Activated CD4-positive, alpha-beta T cell treated with anti-CD3 and anti-CD28 coated beads, Interleukin-2, amount 10 ng/mL, durations not matched to agents 7 days and 5 days (primary cell): ENCODE measurements at regions not wholly inside any gene's neighbourhood (a gene's known extent, or its start where the extent isn't known, plus 50 kb on each side); places are given as distances from the start of the nearest gene placed in this dataset.
"Not testable (repeated sequence)": the region's sequence is repeated elsewhere in the genome, so short reads cannot be mapped to it uniquely, and the experiment has no call there.

ENCODE experiments used
- CTCF ChIA-PET: fragments of 350-600 bp; sonication (Branson Sonifier 250); formaldehyde crosslinking; loops from one replicate; lab custom pipeline; 2021; ENCODE audit warnings: antibody characterized with exemption; lab: Charles Lee
- POLR2A ChIA-PET: fragments of 350-600 bp; sonication (Branson Sonifier 250); formaldehyde crosslinking; loops from one replicate; lab custom pipeline; 2021; ENCODE audit warnings: antibody characterized with exemption; lab: Charles Lee
- DNase-seq: peaks from one replicate; pipeline ENCODE4 v3.0.0-alpha.2; 2020
- H3K27ac Mint-ChIP-seq: one replicate; pipeline ENCODE4 v1.8.0; 2021; ENCODE audit warnings: mild to moderate bottlenecking, moderate library complexity, mixed read lengths
- H3K27me3 Mint-ChIP-seq: one replicate; pipeline ENCODE4 v1.8.0; 2021; ENCODE audit warnings: mixed read lengths
- H3K36me3 Mint-ChIP-seq: one replicate; pipeline ENCODE4 v1.8.0; 2021; ENCODE audit warnings: low read depth, mixed read lengths
- H3K4me1 Mint-ChIP-seq: one replicate; pipeline ENCODE4 v1.8.0; 2021; ENCODE audit warnings: mixed read lengths
- H3K4me3 Mint-ChIP-seq: one replicate; pipeline ENCODE4 v1.8.0; 2021; ENCODE audit warnings: mild to moderate bottlenecking, moderate library complexity, mixed read lengths
- H3K9me3 Mint-ChIP-seq: one replicate; pipeline ENCODE4 v1.8.0; 2021; ENCODE audit warnings: mixed read lengths

- peak; percentile 73 for DNase-seq
- ChIA-PET POLR2A (no interaction called here), CTCF (no interaction called here)
- no peaks in the 10 kb centered on the region for H3K9me3 Mint-ChIP-seq
- peaks cover 67% of the 10 kb centered on the region for H3K27me3 Mint-ChIP-seq
- peak overlapping the region; percentile 36 for H3K27ac Mint-ChIP-seq
- H3K4me3 Mint-ChIP-seq, result no peak overlapping the region
- H3K4me1 Mint-ChIP-seq, result peaks cover 34% of the 10 kb centered on the region
- H3K36me3 Mint-ChIP-seq, result no peaks in the 10 kb centered on the region
Observed at GRCh38 chr20:25859649-25860530, 163.2 kb upstream of the ZNF337 start.

GRCh38 chr20:25858495-25859425 lies 162.1 kb upstream of the ZNF337 start:
- no peaks in the 10 kb centered on the region for H3K36me3 Mint-ChIP-seq
- no peak overlapping the region for H3K4me3 Mint-ChIP-seq
- H3K27ac Mint-ChIP-seq, result no peak overlapping the region
- DNase-seq, result no peak
- ChIA-PET POLR2A (no interaction called here), CTCF (interaction anchor here (0.6 kb wide), 1 partner anchor 306 kb away, joined by 3 read pairs; no protein-coding TSS in a partner anchor)
- H3K4me1 Mint-ChIP-seq, result peaks cover 38% of the 10 kb centered on the region
- H3K27me3 Mint-ChIP-seq, result peaks cover 57% of the 10 kb centered on the region
- no peaks in the 10 kb centered on the region for H3K9me3 Mint-ChIP-seq

- CTCF ChIA-PET, H3K27ac Mint-ChIP-seq, DNase-seq, POLR2A ChIA-PET, H3K9me3 Mint-ChIP-seq, H3K4me3 Mint-ChIP-seq, H3K36me3 Mint-ChIP-seq: not testable (repeated sequence)
- Mint-ChIP-seq H3K27me3 (peaks cover 46% of the 10 kb centered on the region), H3K4me1 (peaks cover 37% of the 10 kb centered on the region)
Observed at GRCh38 chr20:25857091-25857788, 160.6 kb upstream of the ZNF337 start.

GRCh38 chr20:25856256-25856884 lies 159.7 kb upstream of the ZNF337 start:
- Mint-ChIP-seq H3K9me3 (no peaks in the 10 kb centered on the region), H3K4me1 (peaks cover 32% of the 10 kb centered on the region), H3K4me3 (no peak overlapping the region), H3K36me3 (no peaks in the 10 kb centered on the region), H3K27me3 (peaks cover 40% of the 10 kb centered on the region), H3K27ac (no peak overlapping the region)
- ChIA-PET POLR2A (no interaction called here), CTCF (no interaction called here)
- no peak for DNase-seq

GRCh38 chr20:25855451-25856156 lies 159.0 kb upstream of the ZNF337 start:
- H3K27ac Mint-ChIP-seq, H3K4me3 Mint-ChIP-seq, CTCF ChIA-PET, POLR2A ChIA-PET, DNase-seq, H3K36me3 Mint-ChIP-seq, H3K9me3 Mint-ChIP-seq: not testable (repeated sequence)
- Mint-ChIP-seq H3K27me3 (peaks cover 32% of the 10 kb centered on the region), H3K4me1 (peaks cover 27% of the 10 kb centered on the region)

- H3K36me3 Mint-ChIP-seq, H3K9me3 Mint-ChIP-seq, DNase-seq, CTCF ChIA-PET, POLR2A ChIA-PET: not testable (repeated sequence)
- Mint-ChIP-seq H3K4me3 (peak overlapping the region; percentile 79), H3K27me3 (peaks cover 23% of the 10 kb centered on the region), H3K27ac (peak overlapping the region; percentile 31), H3K4me1 (peaks cover 25% of the 10 kb centered on the region)
Observed at GRCh38 chr20:25854666-25855065, 158.0 kb upstream of the ZNF337 start.

GRCh38 chr20:25853718-25854388 lies 157.2 kb upstream of the ZNF337 start:
- POLR2A ChIA-PET, H3K9me3 Mint-ChIP-seq, CTCF ChIA-PET, H3K36me3 Mint-ChIP-seq: not testable (repeated sequence)
- peaks cover 15% of the 10 kb centered on the region for H3K27me3 Mint-ChIP-seq
- H3K27ac Mint-ChIP-seq, result peak overlapping the region; percentile 71
- peaks cover 23% of the 10 kb centered on the region for H3K4me1 Mint-ChIP-seq
- peak overlapping the region; percentile 79 for H3K4me3 Mint-ChIP-seq
- DNase-seq, result peak; percentile 83

- DNase-seq, POLR2A ChIA-PET, H3K36me3 Mint-ChIP-seq, H3K27me3 Mint-ChIP-seq, CTCF ChIA-PET, H3K9me3 Mint-ChIP-seq: not testable (repeated sequence)
- Mint-ChIP-seq H3K4me1 (peaks cover 19% of the 10 kb centered on the region), H3K27ac (peak overlapping the region; percentile 50), H3K4me3 (peak overlapping the region; percentile 79)
Observed at GRCh38 chr20:25852968-25853717, 156.5 kb upstream of the ZNF337 start.

GRCh38 chr20:25850133-25850532 lies 153.5 kb upstream of the ZNF337 start:
- H3K27me3 Mint-ChIP-seq, POLR2A ChIA-PET, H3K4me3 Mint-ChIP-seq, H3K9me3 Mint-ChIP-seq, H3K36me3 Mint-ChIP-seq, H3K27ac Mint-ChIP-seq, CTCF ChIA-PET, DNase-seq: not testable (repeated sequence)
- peaks cover 15% of the 10 kb centered on the region for H3K4me1 Mint-ChIP-seq

GRCh38 chr20:25848222-25848621 lies 151.6 kb upstream of the ZNF337 start:
- no peaks in the 10 kb centered on the region for H3K36me3 Mint-ChIP-seq
- H3K4me1 Mint-ChIP-seq, result peaks cover 6% of the 10 kb centered on the region
- H3K27me3 Mint-ChIP-seq, result peaks cover 2% of the 10 kb centered on the region
- no peak overlapping the region for H3K27ac Mint-ChIP-seq
- POLR2A ChIA-PET, result no interaction called here
- H3K4me3 Mint-ChIP-seq, result no peak overlapping the region
- H3K9me3 Mint-ChIP-seq, result no peaks in the 10 kb centered on the region
- DNase-seq, result no peak
- CTCF ChIA-PET, result no interaction called here

- DNase-seq, H3K27me3 Mint-ChIP-seq, H3K4me1 Mint-ChIP-seq, H3K27ac Mint-ChIP-seq, POLR2A ChIA-PET, H3K9me3 Mint-ChIP-seq, H3K36me3 Mint-ChIP-seq, CTCF ChIA-PET, H3K4me3 Mint-ChIP-seq: not testable (repeated sequence)
Observed at GRCh38 chr20:25844640-25845039, 148.0 kb upstream of the ZNF337 start.
